OCI-LY7 (cell line): ENCODE measurements at regions not wholly inside any gene's neighbourhood (a gene's known extent, or its start where the extent isn't known, plus 50 kb on each side); places are given as distances from the start of the nearest gene placed in this dataset.

Source experiments
- BruUV-seq: library from RNA; stranded (reverse); fragments of 400-500 nt; replicated peaks from 2 replicates; lab custom pipeline; 2021; lab: Mats Ljungman, UMichigan
- CTCF ChIA-PET: fragments of 300-600 bp; sonication (Branson Sonifier 250); formaldehyde crosslinking; loops from one replicate; lab custom pipeline; 2022; ENCODE audit warnings: antibody characterized with exemption; ENCODE audit not compliant: unreplicated experiment; lab: Charles Lee
- POLR2A ChIA-PET: fragments of 300-600 bp; sonication (Branson Sonifier 250); formaldehyde crosslinking; loops from one replicate; lab custom pipeline; 2022; ENCODE audit warnings: antibody characterized with exemption; lab: Charles Lee
- DNase-seq: peaks from one replicate; pipeline ENCODE4 v3.0.0-alpha.2; 2015; ENCODE audit warnings: low spot score
- H2AFZ ChIP-seq: fragments of 200-600 bp; sonication (generic), shearing (Covaris generic); 2 replicates; pipeline ENCODE4 v1.6.1; 2014; ENCODE audit warnings: mild to moderate bottlenecking, antibody characterized with exemption, low read length, moderate library complexity
- H3K27ac ChIP-seq: fragments of 200-600 bp; sonication (generic); 2 replicates; pipeline ENCODE4 v1.5.1; 2014; ENCODE audit warnings: mixed run types, low read depth, mild to moderate bottlenecking, moderate library complexity, low read length, inconsistent platforms; ENCODE audit not compliant: poor library complexity, severe bottlenecking
- H3K36me3 ChIP-seq: fragments of 200-600 bp; sonication (generic); 2 replicates; pipeline ENCODE4 v1.6.1; 2014; ENCODE audit warnings: mild to moderate bottlenecking, antibody characterized with exemption, low read length, moderate library complexity, mixed read lengths; ENCODE audit not compliant: insufficient read depth
- H3K4me1 ChIP-seq: fragments of 200-600 bp; sonication (generic); 2 replicates; pipeline ENCODE4 v1.5.1; 2014; ENCODE audit warnings: mild to moderate bottlenecking, low read length; ENCODE audit not compliant: insufficient read depth, poor library complexity, severe bottlenecking
- H3K4me2 ChIP-seq: fragments of 200-600 bp; sonication (generic); 2 replicates; pipeline ENCODE4 v1.6.1; 2014; ENCODE audit warnings: mild to moderate bottlenecking, low read length
- H3K4me3 ChIP-seq: fragments of 200-600 bp; sonication (generic); 2 replicates; pipeline ENCODE4 v1.5.1; 2014; ENCODE audit warnings: mild to moderate bottlenecking, low read depth, low read length; ENCODE audit not compliant: poor library complexity, severe bottlenecking
- H3K79me2 ChIP-seq: fragments of 200-600 bp; sonication (generic); 2 replicates; pipeline ENCODE4 v1.6.1; 2016; ENCODE audit warnings: low read depth, mild to moderate bottlenecking, low read length, moderate library complexity, mixed read lengths; ENCODE audit not compliant: insufficient read depth
- H3K9me2 ChIP-seq: fragments of 200-600 bp; sonication (generic); 2 replicates; pipeline ENCODE4 v1.6.1; 2016; ENCODE audit warnings: mild to moderate bottlenecking, low read length, mixed read lengths; ENCODE audit not compliant: insufficient read depth
- H3K9me3 ChIP-seq: fragments of 200-600 bp; sonication (generic); 2 replicates; pipeline ENCODE4 v1.6.1; 2014; ENCODE audit warnings: mild to moderate bottlenecking, mixed run types, low read length, mixed read lengths
- H4K20me1 ChIP-seq: fragments of 200-600 bp; sonication (generic); 2 replicates; pipeline ENCODE4 v1.6.1; 2014; ENCODE audit warnings: mild to moderate bottlenecking, antibody characterized with exemption, low read length, moderate library complexity, mixed read lengths; ENCODE audit not compliant: insufficient read depth
- EZH2phosphoT487 ChIP-seq: fragments of 200-600 bp; sonication (generic); IDR thresholded peaks from 2 replicates; pipeline ENCODE4 v1.6.1; 2018; ENCODE audit warnings: low read depth, borderline replicate concordance, mild to moderate bottlenecking, mixed run types, antibody characterized with exemption, low read length, moderate library complexity, mixed read lengths
- intact Hi-C: fragments of 100-400 bp; cut with micrococcal nuclease; formaldehyde crosslinking; loops from one replicate; pipeline ENCODE4 v1.10.0; 2022; ENCODE audit not compliant: unreplicated experiment
- TF ChIP-seq, protein P1 (sequence below): fragments of 200-600 bp; sonication (generic); conservative IDR thresholded peaks from 2 replicates; pipeline ENCODE4 v1.5.1; 2014; ENCODE audit warnings: mild to moderate bottlenecking, antibody characterized with exemption, low read length, moderate library complexity, mixed read lengths

- intact Hi-C loops: no loop called here
- no peak overlapping the region for H3K4me2 ChIP-seq
- DNase-seq: no peak
- no peaks in the 10 kb centered on the region for H3K36me3 ChIP-seq
- H3K4me1 ChIP-seq: no peaks in the 10 kb centered on the region
- no TSS peak for BruUV-seq
- no peaks in the 10 kb centered on the region for H3K9me3 ChIP-seq
- POLR2A ChIA-PET: no interaction called here
- CTCF ChIA-PET: no interaction called here
- H2AFZ ChIP-seq: no peak overlapping the region
- no peaks in the 10 kb centered on the region for H4K20me1 ChIP-seq
- H3K27ac ChIP-seq: no peak overlapping the region
- H3K9me2 ChIP-seq: no peaks in the 10 kb centered on the region
- H3K79me2 ChIP-seq: no peaks in the 10 kb centered on the region
- TF ChIP-seq, protein P1, sequence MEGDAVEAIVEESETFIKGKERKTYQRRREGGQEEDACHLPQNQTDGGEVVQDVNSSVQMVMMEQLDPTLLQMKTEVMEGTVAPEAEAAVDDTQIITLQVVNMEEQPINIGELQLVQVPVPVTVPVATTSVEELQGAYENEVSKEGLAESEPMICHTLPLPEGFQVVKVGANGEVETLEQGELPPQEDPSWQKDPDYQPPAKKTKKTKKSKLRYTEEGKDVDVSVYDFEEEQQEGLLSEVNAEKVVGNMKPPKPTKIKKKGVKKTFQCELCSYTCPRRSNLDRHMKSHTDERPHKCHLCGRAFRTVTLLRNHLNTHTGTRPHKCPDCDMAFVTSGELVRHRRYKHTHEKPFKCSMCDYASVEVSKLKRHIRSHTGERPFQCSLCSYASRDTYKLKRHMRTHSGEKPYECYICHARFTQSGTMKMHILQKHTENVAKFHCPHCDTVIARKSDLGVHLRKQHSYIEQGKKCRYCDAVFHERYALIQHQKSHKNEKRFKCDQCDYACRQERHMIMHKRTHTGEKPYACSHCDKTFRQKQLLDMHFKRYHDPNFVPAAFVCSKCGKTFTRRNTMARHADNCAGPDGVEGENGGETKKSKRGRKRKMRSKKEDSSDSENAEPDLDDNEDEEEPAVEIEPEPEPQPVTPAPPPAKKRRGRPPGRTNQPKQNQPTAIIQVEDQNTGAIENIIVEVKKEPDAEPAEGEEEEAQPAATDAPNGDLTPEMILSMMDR: no peak
- no peak for TF ChIP-seq EZH2phosphoT487
- H3K4me3 ChIP-seq: no peak overlapping the region
Observed at GRCh38 chr4:186405957-186406356, 140.0 kb downstream of the F11 start.

GRCh38 chr4:186404562-186405134 is 138.7 kb downstream of the F11 start:
- Histone ChIP-seq H3K79me2 (no peaks in the 10 kb centered on the region), H3K9me3 (no peaks in the 10 kb centered on the region), H3K4me2 (no peak overlapping the region), H3K4me3 (no peak overlapping the region), H3K27ac (no peak overlapping the region), H4K20me1 (no peaks in the 10 kb centered on the region), H2AFZ (no peak overlapping the region), H3K9me2 (no peaks in the 10 kb centered on the region), H3K36me3 (no peaks in the 10 kb centered on the region), H3K4me1 (no peaks in the 10 kb centered on the region)
- intact Hi-C loops: no loop called here
- no peak for DNase-seq
- POLR2A ChIA-PET: no interaction called here
- TF ChIP-seq, protein P1: no peak
- no peak for TF ChIP-seq EZH2phosphoT487
- CTCF ChIA-PET: no interaction called here
- BruUV-seq: no TSS peak

GRCh38 chr4:186400676-186401075 is 134.7 kb downstream of the F11 start:
- no peaks in the 10 kb centered on the region for H3K79me2 ChIP-seq
- no peaks in the 10 kb centered on the region for H4K20me1 ChIP-seq
- no peaks in the 10 kb centered on the region for H3K4me1 ChIP-seq
- no peak overlapping the region for H3K27ac ChIP-seq
- BruUV-seq: no TSS peak
- DNase-seq: no peak
- no peaks in the 10 kb centered on the region for H3K36me3 ChIP-seq
- no peaks in the 10 kb centered on the region for H3K9me2 ChIP-seq
- no peak overlapping the region for H3K4me2 ChIP-seq
- TF ChIP-seq, protein P1: no peak
- TF ChIP-seq EZH2phosphoT487: no peak
- ChIA-PET POLR2A (interaction anchor here (0.7 to 0.8 kb wide), 3 partner anchors 8 to 1003 kb away, joined by 3 to 6 read pairs (median 4); no protein-coding TSS in a partner anchor), CTCF (no interaction called here)
- intact Hi-C loops: no loop called here
- H3K4me3 ChIP-seq: no peak overlapping the region
- H2AFZ ChIP-seq: no peak overlapping the region
- no peaks in the 10 kb centered on the region for H3K9me3 ChIP-seq
